Erythroblast (primary cell): ENCODE measurements at regions not wholly inside any gene's neighbourhood (a gene's known extent, or its start where the extent isn't known, plus 50 kb on each side); places are given as distances from the start of the nearest gene placed in this dataset.
A peak's percentile ranks its signal among the peaks of the same experiment; 100 is the strongest.

ENCODE experiments used
- DNase-seq, 2 experiments: peaks; one replicate each; lab custom pipeline; 2025; lab: John Stamatoyannopoulos, UW
- GATA1 ChIP-seq: IDR thresholded peaks from 2 replicates; pipeline ENCODE4 v1.6.1; 2011; ENCODE audit warnings: low read depth, mild to moderate bottlenecking, control low read depth, low read length, moderate library complexity
- POLR2A ChIP-seq: IDR thresholded peaks from 2 replicates; pipeline ENCODE4 v1.6.1; 2011; ENCODE audit warnings: mild to moderate bottlenecking, low read length

DNA sequence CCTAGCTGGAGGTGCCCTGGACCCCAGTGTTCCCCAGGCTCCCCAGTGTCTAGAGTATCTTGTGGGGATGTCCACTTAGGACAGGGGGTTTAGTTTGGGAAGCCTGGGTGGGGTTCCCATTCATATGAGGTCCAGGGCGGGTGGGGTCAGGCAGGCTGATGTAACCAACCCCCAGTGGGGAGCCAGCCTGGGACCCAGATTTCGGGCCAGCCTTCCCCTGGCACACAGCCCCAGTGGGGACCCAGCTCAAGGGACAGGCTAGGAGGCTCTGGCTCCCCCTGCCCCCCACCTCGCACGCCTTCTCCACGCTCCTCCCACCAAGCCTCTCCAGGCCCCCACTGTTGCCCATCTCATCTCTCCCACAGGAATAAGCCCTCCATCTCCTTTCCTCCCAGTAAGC is 323.5 kb downstream of the UACA start:
- DNase-seq: no peak
- TF ChIP-seq POLR2A (no peak), GATA1 (no peak)

DNA sequence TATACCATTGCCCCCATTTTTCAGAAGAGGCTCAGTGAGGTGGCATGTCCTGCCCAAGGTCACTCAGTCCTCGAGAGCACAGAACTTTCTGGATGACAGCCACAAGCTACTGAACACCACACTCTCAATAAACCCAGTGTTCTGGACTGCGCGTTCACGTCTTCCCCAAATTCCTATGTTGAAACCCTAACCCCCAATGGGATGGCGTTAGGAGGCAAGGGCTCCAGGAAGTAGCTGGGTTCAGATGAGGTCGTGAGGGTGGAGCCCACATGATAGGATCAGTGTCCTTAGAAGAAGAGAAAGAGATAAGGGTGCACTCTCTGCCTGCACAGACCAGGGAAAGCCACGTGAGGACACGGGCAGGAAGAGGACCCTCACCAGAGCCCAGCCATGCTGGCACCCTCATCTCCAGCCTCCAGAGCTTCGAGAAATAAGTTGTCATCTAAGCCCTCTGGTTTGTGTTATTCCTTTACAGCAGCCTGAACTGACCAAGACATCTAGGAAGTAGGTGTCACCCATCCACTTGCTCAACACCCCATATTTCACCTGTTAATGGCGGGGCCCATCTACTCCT is 324.0 kb downstream of the UACA start:
- TF ChIP-seq GATA1: no peak
- TF ChIP-seq POLR2A: no peak
- peak; percentile 44 to 70 for DNase-seq

- no peak for TF ChIP-seq GATA1
- no peak for TF ChIP-seq POLR2A
- DNase-seq: no peak
These were observed 324.6 kb downstream of the UACA start for GRCh38 chr15:70438776-70439175.

DNA sequence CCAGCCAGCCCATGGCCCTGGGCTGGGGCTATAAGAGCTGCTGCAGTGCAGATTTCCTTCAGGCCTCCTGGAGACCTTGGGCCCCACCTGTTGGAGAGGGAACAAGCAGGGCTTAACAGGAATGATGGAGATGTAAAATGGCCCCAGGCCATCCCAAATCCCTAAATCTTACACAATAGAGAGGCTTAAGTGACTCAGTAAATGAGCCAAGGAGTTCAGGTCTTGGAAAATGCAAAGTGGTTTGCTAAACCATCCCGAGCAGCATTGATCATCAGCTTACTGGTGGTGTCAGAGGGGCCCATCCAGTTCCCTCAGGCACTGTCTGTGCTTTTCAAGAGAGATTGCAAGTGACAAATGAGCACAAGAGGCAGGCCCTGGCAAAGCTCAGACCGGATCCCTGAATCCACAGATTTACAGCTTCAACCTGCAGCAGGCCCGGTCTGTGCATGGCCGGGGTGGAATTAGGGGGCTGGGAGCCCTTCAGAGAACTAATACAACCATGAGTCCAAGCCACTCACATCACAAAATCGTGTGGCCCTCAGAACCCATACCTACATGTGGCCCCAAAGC is 325.4 kb downstream of the UACA start:
- DNase-seq: no peak
- TF ChIP-seq POLR2A (no peak), GATA1 (no peak)

DNA sequence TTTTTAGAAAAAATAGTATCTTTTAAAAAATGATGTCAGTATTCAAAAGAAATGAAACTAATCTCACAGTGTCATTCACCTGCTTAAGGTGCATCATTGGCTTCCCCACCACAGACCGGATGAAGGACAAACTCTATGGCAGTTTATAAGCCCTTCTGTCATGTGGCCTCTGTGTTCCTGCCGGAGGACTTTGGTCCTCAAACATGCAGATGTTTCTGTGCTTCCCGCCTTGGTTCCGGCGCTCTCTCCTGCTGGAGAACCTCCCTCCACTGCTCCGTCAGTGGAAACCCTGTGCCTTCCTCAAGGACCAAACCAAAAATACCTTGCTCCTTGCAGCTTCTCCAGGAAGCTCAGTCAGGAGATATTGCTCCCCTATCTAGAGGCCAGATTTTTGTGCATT is 326.3 kb downstream of the UACA start:
- TF ChIP-seq GATA1 (no peak), POLR2A (no peak)
- DNase-seq: no peak

DNA sequence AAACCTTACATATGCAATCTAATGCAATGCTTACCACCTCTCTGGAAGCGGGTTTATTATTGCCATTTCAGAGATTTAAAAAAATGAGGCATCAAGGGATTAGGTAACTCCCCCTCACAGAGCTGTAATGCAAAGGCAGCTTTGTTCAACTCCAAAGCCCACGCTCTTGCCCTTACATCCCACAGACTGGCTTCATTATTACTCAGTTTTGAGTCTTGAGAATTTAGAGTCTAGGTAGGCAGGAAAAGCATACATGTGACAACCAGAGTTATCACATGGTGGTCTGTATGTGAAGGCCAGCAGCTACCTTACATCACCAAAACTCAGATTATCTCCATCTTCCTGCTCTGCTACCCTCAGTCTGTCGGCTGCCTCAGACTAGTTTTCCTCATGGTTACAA is 326.9 kb downstream of the UACA start:
- DNase-seq: no peak
- TF ChIP-seq POLR2A (no peak), GATA1 (no peak)

GRCh38 chr15:70435872-70436271 is 327.5 kb downstream of the UACA start:
- no peak for TF ChIP-seq GATA1
- TF ChIP-seq POLR2A: no peak
- no peak for DNase-seq

- DNase-seq: no peak
- TF ChIP-seq GATA1 (no peak), POLR2A (no peak)
These were observed 328.0 kb downstream of the UACA start for GRCh38 chr15:70435369-70435768.

GRCh38 chr15:70433586-70434324 is 329.6 kb downstream of the UACA start:
- no peak for TF ChIP-seq GATA1
- no peak for TF ChIP-seq POLR2A

GRCh38 chr15:70432924-70433495 is 330.3 kb downstream of the UACA start:
- DNase-seq: no peak
- TF ChIP-seq GATA1 (no peak), POLR2A (no peak)

More at GRCh38 chr15:70433586-70434324, 329.6 kb downstream of the UACA start:
- no peak for DNase-seq

DNA sequence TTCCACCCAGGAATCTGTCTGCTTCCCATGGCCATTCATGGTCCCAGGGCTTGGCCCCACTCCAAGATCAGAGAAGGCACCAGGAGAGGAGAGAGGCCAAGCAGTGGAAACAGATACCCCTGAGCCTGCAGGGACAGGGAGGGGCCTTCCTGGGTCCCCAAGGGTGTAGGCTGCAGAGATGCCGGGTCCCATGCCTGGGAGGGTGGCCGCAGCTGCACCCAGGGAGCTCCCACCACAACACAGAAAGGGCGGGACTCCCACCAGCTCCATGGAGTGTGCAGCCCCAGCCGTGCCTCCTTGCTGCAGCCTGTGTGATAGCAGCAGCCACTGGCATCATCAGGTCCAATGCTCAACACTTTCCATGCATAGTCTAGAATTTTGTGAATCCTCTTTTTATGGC is 331.5 kb downstream of the UACA start:
- no peak for TF ChIP-seq POLR2A
- TF ChIP-seq GATA1: no peak

GRCh38 chr15:70430069-70430468 is 332.4 kb upstream of the TLE3 start:
- DNase-seq: no peak
- TF ChIP-seq POLR2A: no peak
- no peak for TF ChIP-seq GATA1

More for the DNA sequence above, 331.5 kb downstream of the UACA start:
- peak in 1 of 2 experiments; percentile 8 for DNase-seq

DNA sequence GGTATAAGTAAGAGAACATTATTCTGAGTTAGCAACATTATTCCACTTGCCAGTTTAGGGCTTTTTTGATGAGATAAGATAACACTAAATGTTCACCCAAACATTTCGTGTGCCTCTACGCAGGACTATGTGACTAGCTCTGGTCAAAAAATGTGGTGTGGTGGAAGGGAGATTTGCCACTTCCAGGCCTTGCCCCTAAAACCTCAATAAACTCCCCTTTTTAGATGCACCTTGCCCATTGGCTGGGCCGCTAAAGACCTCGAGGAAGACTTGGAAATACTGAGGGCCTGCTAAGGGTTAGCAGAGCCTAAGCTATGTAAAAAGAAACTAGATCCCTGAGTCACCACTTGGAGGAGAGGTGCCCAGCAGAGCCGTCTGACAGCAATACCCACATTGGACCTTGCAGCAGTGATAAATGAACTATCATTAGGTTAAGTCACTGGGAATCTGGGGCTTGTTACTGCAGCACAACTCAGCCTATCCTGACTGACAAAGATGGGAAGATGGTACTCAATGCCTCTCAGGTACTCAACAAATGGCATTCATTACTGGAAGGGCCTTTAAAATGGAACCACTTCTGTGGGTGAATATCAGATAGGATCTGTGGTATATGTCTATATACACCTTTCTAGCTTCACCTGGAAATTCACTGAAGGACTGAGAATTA is 331.5 kb upstream of the TLE3 start:
- DNase-seq: peak in 1 of 2 experiments; percentile 45
- TF ChIP-seq POLR2A (no peak), GATA1 (no peak)
